ENCODE measurements at regions not wholly inside any gene's neighbourhood (a gene's known extent, or its start where the extent isn't known, plus 50 kb on each side); places are given as distances from the start of the nearest gene placed in this dataset.
A peak's percentile ranks its signal among the peaks of the same experiment; 100 is the strongest.

- no peak for DNase-seq
- no peak overlapping the region for H3K27ac ChIP-seq
- H3K36me3 ChIP-seq, result no peaks in the 10 kb centered on the region
- TF ChIP-seq CTCF (IDR thresholded peaks at IDR 0.05), result no peak
- TF ChIP-seq POLR2A (IDR thresholded peaks at IDR 0.05), result no peak
- peaks cover 0 to 9% (median under 1%) of the 10 kb centered on the region in 3 donors for H3K9me3 ChIP-seq
- intact Hi-C loops (cut with DNase I), result no loop called here
- WGBS, 2 donors, result 34 to 59% methylated on average over 6 of the region's 6 CpGs
- H3K27me3 ChIP-seq, result peaks cover 0 to 23% (median 0%) of the 10 kb centered on the region in 4 donors
- no peaks in the 10 kb centered on the region for H3K4me1 ChIP-seq
- H3K4me3 ChIP-seq, result no peak overlapping the region
Observed at GRCh38 chr7:25913598-25914224, 238.3 kb upstream of the NFE2L3 start.

GRCh38 chr7:25918731-25919130, 233.3 kb upstream of the NFE2L3 start:
- H3K27ac ChIP-seq, result no peak overlapping the region
- TF ChIP-seq CTCF (IDR thresholded peaks at IDR 0.05), result no peak
- no peak for TF ChIP-seq POLR2A (IDR thresholded peaks at IDR 0.05)
- DNase-seq, result no peak
- H3K36me3 ChIP-seq, result no peaks in the 10 kb centered on the region
- WGBS, 2 donors, result 96% methylated on average over 1 of the region's 1 CpG
- no peaks in the 10 kb centered on the region for H3K4me1 ChIP-seq
- H3K4me3 ChIP-seq, result no peak overlapping the region
- intact Hi-C loops (cut with DNase I), result no loop called here
- H3K9me3 ChIP-seq, result peaks cover 0 to 13% (median 9%) of the 10 kb centered on the region in 3 donors
- H3K27me3 ChIP-seq, result peaks cover 0 to 27% (median 0%) of the 10 kb centered on the region in 4 donors

GRCh38 chr7:25922296-25922695, 229.7 kb upstream of the NFE2L3 start:
- no peak for DNase-seq
- TF ChIP-seq POLR2A (IDR thresholded peaks at IDR 0.05) (no peak), CTCF (IDR thresholded peaks at IDR 0.05) (no peak)
- Histone ChIP-seq H3K36me3 (no peaks in the 10 kb centered on the region), H3K4me3 (no peak overlapping the region), H3K27ac (no peak overlapping the region), H3K9me3 (peaks cover 0 to 13% (median 9%) of the 10 kb centered on the region in 3 donors), H3K4me1 (peaks cover 0 to 15% (median 5%) of the 10 kb centered on the region in 3 donors), H3K27me3 (peaks cover 0 to 13% (median 0%) of the 10 kb centered on the region in 4 donors)
- WGBS, 2 donors, result 41 to 64% methylated on average over 3 of the region's 3 CpGs
- intact Hi-C loops (cut with DNase I), result no loop called here

- whole genome bisulfite sequencing, 2 donors, result 67 to 70% methylated on average over 1 of the region's 1 CpG
- TF ChIP-seq POLR2A (IDR thresholded peaks at IDR 0.05) (no peak), CTCF (IDR thresholded peaks at IDR 0.05) (no peak)
- Histone ChIP-seq H3K27me3 (peaks cover 0 to 13% (median 0%) of the 10 kb centered on the region in 4 donors), H3K9me3 (peaks cover 0 to 7% (median 2%) of the 10 kb centered on the region in 3 donors), H3K36me3 (no peaks in the 10 kb centered on the region), H3K27ac (no peak overlapping the region), H3K4me3 (no peak overlapping the region), H3K4me1 (peaks cover 0 to 15% (median 5%) of the 10 kb centered on the region in 3 donors)
- DNase-seq, result no peak
- intact Hi-C loops (cut with DNase I), result no loop called here
Observed at GRCh38 chr7:25923741-25924460, 228.1 kb upstream of the NFE2L3 start.

- Histone ChIP-seq H3K4me3 (no peak overlapping the region), H3K27me3 (peaks cover 0 to 13% (median 0%) of the 10 kb centered on the region in 4 donors), H3K36me3 (no peaks in the 10 kb centered on the region), H3K9me3 (no peaks in the 10 kb centered on the region), H3K27ac (peak overlapping the region in 1 of 4 donors; percentile 27), H3K4me1 (peaks cover 0 to 15% (median 5%) of the 10 kb centered on the region in 3 donors)
- DNase-seq, result no peak
- intact Hi-C loops (cut with DNase I), result no loop called here
- WGBS, 2 donors, result 17 to 25% methylated on average over 7 of the region's 7 CpGs
- no peak for TF ChIP-seq POLR2A (IDR thresholded peaks at IDR 0.05)
- TF ChIP-seq CTCF (IDR thresholded peaks at IDR 0.05), result no peak
Observed at GRCh38 chr7:25926009-25926408, 226.0 kb upstream of the NFE2L3 start.
